ENCODE measurements at regions not wholly inside any gene's neighbourhood (a gene's known extent, or its start where the extent isn't known, plus 50 kb on each side); places are given as distances from the start of the nearest gene placed in this dataset.

DNA sequence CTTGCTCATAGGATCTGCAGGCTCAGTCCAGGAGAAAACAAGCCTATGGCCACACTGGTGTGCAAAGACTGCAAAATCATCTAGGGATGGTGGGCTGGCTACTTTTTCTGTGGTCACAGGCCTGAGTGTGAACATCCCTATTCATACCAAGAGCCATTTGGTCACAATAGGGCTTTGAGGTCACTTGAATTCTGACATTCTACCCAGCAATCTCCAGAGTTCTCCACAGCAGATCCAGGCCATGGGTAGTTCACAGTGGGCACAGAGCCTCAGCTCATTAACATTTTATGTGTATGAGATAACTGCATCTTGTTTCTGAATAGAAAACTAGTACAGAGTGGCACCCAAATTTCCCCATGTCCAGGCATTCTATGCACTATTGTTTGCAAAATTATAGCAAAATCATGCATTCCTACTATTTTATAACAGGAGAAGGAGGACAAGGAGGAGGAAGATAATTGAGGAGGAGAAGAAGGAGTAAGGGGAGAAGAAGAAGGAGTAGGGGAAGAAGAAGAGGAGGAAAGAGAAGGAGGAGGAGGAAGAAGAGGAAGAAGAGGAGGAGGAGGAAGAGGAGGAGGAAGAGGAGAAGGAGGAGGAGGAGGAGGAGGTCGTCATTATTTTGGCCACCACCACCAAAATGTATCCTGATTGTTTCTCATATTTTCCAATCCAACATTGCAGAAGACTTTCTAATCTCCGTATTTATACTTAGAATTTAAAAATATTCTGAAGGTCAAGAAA, 129.0 kb downstream of the SEMA6D start:
- DNase-seq (ENCODE audit: low read depth), result no peak

GRCh38 chr15:47846876-47847275, 129.6 kb downstream of the SEMA6D start:
- no peak for TF ChIP-seq CTCF (conservative IDR thresholded peaks at IDR 0.05; ENCODE audit: low read depth, low read length)
- no peak for DNase-seq (ENCODE audit: low read depth)
- no peak overlapping the region for H3K4me3 ChIP-seq (ENCODE audit: low read depth, low read length)

More for the DNA sequence above, 129.0 kb downstream of the SEMA6D start:
- no peak overlapping the region for H3K4me3 ChIP-seq (ENCODE audit: low read depth, low read length)
- no peak for TF ChIP-seq CTCF (conservative IDR thresholded peaks at IDR 0.05; ENCODE audit: low read depth, low read length)

- no peak for DNase-seq (ENCODE audit: low read depth)
- no peak for TF ChIP-seq CTCF (conservative IDR thresholded peaks at IDR 0.05; ENCODE audit: low read depth, low read length)
- H3K4me3 ChIP-seq (ENCODE audit: low read depth, low read length), result no peak overlapping the region
Measured at GRCh38 chr15:47856071-47856470, 138.8 kb downstream of the SEMA6D start.

GRCh38 chr15:47857014-47857775, 139.9 kb downstream of the SEMA6D start:
- no peak for DNase-seq (ENCODE audit: low read depth)
- H3K4me3 ChIP-seq (ENCODE audit: low read depth, low read length), result no peak overlapping the region
- TF ChIP-seq CTCF (conservative IDR thresholded peaks at IDR 0.05; ENCODE audit: low read depth, low read length), result no peak

GRCh38 chr15:47857776-47858167, 140.5 kb downstream of the SEMA6D start:
- TF ChIP-seq CTCF (conservative IDR thresholded peaks at IDR 0.05; ENCODE audit: low read depth, low read length), result no peak
- no peak for DNase-seq (ENCODE audit: low read depth)

DNA sequence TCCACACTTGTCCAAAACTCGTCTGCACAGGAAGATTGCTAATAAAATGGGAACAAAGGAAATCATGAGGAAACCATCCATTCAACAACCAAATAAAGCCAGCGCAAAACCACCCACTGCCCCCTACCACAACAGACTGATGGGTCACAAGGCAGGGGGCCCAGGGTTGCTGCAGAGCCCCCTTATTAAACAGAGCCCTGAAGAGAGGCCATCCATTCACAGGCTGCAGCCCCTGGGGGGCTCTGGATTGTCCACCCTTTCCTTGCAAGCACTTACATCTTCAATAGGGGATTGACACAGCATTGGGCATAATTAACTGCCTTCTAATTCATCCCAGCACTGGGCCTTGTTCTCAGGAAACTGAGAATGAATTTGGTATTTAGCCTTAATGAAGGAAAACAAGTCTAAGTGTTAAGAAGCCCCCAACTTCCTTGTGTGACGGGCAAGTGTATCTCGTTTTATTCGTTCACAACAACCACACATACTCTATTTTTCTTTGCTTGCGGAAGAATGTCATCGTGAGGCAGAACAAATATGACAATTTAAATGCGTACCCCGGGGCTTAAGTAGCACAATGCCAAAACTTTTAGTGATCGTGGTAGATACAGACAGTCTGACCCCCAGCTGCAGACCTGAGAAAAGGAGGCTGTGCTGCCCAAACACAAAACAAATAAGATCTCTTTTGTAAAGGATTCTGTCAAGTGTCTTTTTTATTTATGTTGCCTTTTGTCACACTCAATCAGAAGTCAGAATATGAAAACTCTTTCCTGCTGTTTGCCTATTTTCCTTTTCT, 144.0 kb downstream of the SEMA6D start:
- no peak for DNase-seq (ENCODE audit: low read depth)
- no peak for TF ChIP-seq CTCF (conservative IDR thresholded peaks at IDR 0.05; ENCODE audit: low read depth, low read length)

More at GRCh38 chr15:47857776-47858167, 140.5 kb downstream of the SEMA6D start:
- H3K4me3 ChIP-seq (ENCODE audit: low read depth, low read length), result no peak overlapping the region

More for the DNA sequence above, 144.0 kb downstream of the SEMA6D start:
- H3K4me3 ChIP-seq (ENCODE audit: low read depth, low read length), result no peak overlapping the region
